HG03175 (cell line): ENCODE measurements at regions not wholly inside any gene's neighbourhood (a gene's known extent, or its start where the extent isn't known, plus 50 kb on each side); places are given as distances from the start of the nearest gene placed in this dataset.

Source experiments
- ATAC-seq: cut with Tn5 transposase; IDR thresholded peaks from one replicate; pipeline ENCODE4 v1.9.1; 2021; ENCODE audit warnings: mild to moderate bottlenecking, moderate library complexity; ENCODE audit not compliant: unreplicated experiment

DNA sequence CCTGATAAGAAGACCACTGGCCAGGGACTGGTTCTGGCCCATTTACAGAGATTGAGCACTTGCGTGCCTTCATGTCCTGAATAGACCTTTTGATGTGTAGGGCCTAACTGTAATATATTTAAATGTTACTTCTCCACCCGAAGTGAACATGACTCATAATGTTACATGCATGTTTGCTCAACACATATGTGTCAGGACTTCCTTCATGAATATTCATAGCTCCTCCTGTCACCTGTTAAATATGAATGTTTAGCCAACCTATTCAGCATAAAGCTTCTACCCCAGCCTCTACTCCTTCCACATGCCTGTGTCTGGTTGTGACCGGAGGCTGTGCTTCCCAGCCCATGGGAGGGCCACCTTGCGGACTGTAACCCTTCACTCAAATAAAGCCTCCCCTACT is 457.5 kb downstream of the IRX1 start:
- no peak for ATAC-seq

- ATAC-seq = no peak
These were observed 458.5 kb downstream of the IRX1 start for GRCh38 chr5:4054092-4054491.

DNA sequence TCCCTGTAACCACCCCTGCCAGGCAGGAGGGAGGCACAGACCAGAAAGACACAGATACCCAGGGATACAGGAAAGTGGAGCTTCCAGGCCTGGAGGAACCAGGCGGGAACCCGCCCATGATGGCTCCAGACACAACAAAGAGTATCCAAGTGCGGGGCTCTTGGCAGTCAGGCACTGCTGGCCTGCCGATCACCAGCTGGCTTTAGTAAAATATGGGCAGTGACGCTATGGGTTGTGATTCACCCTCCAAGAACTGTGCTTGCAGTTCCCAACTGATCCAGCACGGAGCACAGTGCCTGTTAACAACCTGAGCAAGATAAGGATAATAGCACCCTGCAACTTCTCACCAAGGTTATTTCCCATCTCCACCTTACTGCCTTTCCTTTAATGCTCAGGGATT is 463.3 kb downstream of the IRX1 start:
- no peak for ATAC-seq

DNA sequence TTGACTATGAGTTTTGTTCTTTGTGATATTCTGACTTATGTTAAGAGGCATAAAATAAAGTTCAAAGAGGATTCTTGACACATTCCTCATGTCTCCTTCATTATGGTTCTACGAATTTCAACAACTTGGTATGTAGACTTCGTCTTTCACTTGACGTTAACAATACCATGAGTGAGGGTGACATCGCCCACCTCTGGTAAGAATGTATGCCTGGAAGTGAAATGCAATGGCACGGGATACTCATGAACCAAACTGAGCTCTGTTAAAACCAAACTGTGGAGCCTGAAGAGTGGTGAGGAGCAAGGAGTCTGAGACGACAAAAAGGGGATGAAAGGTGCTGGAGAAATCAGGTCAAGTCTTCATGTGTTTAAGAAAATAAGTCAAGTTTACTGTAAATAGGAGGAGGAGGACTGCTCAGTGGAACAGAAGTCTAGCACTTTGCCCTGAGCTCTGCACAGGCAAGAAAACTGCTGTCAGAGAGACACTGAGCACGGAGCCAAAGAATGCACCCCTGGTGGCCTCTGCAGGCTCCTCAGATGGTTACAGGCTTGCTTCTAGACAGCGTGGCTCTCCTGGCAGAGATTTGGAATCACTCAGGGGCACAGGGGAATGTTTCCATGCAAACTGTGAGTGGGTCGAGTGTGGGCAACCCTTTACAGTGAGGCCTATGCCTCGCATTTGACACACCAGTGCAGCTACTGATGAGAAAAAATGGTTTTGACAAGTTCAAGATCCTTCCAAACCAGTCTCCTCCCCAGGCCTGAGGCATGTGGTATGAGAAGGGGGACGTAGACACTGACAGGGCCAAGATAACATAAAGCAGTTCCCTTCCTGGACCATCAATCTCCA is 470.1 kb downstream of the IRX1 start:
- no peak for ATAC-seq

GRCh38 chr5:4068171-4068570 is 472.5 kb downstream of the IRX1 start:
- ATAC-seq = no peak

- no peak for ATAC-seq
These were observed 482.9 kb downstream of the IRX1 start for GRCh38 chr5:4078544-4078943.

- no peak for ATAC-seq
These were observed 484.2 kb downstream of the IRX1 start for GRCh38 chr5:4079831-4080230.

DNA sequence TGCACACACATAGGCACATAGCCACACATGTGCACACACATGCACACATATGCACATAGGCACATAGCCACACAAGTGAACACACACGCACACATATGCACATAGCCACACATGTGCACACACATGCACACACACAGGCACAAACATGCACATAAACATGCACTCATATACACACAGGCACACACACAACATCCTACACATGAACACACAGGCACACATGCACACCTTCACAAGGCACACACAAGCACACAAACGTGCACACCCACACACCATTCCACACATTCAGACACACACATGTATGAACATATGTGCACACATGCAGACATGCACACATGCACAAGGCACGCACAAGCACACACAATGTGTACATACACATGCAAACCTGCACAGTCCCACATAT is 484.7 kb downstream of the IRX1 start:
- ATAC-seq = no peak

GRCh38 chr5:4081059-4081458 is 485.4 kb downstream of the IRX1 start:
- no peak for ATAC-seq

- ATAC-seq = no peak
These were observed 485.8 kb downstream of the IRX1 start for GRCh38 chr5:4081466-4081865.

DNA sequence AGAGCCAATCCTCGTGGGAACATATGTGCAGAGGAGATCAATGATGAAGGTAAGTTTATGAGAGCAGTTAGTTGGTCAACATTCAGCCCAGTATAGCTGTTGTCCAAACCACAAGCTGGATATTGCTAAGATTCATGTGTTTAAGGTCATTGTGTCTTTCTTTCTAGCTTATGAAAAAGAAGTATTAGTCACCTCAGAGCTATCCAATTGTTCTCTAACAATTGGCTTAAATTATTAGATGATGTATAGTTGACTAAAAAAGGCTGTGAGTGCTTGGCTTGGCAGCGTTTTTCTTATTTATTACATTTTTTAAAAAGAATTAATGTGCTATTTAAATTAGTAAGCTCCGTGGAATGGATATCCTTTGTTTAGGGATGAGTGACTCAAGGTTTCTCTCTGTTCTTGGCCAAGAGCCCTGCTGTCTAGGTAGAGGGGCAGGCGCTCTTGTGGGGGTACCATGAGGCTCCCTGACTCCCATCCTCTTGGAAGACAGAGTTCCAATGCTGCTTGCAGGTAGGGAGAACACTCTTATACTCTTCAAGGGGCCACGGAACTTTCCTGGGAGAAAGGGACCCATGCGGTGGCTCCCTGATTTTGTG is 487.4 kb downstream of the IRX1 start:
- ATAC-seq = no peak

DNA sequence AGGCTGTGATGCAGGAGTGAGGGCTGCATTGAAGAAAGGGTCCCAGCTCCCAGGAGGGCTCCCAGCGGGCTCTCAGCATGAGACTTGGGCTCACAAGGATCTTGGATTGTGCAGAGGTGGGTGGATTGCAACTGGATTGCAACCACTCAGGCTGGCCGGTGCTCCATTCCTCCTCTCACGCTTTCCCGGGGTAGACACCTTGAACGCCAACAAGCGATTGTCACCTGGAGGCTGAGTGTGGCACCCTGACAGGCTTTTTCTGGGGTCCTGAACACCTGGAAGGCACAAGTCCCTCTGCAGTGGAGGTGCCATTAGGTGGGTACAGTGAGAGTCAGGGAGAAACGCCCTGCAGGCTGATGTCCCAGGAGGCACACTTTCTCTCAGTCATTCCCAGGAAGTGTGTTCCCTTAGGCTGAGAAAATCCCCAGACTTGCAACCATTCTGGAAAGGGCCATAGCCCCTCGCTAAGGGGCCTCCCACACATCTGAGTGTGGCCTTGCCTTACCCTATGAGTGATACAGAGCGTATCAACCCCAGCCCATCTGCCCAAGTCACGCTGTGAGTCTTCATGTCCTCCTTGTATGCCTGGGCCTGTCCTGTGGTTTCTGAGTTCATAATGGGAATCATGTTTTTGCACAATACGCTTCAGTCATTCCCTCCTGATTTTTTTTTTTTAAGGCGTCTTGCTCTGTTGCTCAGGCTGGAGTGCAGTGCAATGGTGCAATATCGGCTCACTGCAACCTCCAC is 488.1 kb downstream of the IRX1 start:
- no peak for ATAC-seq

GRCh38 chr5:4086081-4086480 is 490.4 kb downstream of the IRX1 start:
- no peak for ATAC-seq

DNA sequence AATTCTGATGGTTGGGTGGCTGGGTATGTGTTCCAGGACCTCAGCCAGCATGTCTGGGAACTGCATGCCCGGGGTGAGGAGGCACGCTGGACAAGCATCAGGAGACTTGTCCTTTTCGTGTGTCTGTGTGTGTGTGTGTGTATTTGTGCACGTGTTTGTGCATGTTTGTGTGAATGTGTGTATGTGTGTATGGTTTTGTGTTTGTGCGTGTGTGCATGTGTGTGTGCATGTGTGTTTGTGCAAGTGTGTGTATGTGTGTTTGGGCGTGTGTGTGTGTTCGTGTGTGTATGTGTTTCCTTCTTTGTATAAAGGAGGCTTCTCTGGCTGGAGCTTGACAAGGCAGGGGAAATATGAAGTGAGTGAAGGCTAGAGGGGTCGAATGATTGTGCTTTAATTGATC is 491.5 kb downstream of the IRX1 start:
- no peak for ATAC-seq

GRCh38 chr5:4089087-4089486 is 493.5 kb downstream of the IRX1 start:
- ATAC-seq = no peak

DNA sequence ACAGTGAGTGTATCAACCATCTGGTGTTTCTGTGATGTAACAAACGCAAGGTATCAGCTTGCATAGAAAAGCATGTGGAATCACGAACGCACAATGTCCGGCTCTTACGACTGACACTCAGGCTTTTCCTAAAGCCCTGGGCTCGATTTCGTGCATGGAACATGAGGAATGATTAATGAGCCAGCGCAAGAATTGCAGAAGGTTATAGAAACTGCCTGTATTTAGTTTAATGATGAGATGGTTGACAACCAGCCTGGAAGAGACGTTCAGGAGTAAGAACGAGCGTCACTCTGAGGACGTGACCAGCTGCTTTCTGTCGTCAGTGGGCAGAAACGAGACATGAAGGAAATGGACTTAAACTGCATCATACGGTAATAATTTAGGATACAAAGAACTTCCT is 497.6 kb downstream of the IRX1 start:
- no peak for ATAC-seq

DNA sequence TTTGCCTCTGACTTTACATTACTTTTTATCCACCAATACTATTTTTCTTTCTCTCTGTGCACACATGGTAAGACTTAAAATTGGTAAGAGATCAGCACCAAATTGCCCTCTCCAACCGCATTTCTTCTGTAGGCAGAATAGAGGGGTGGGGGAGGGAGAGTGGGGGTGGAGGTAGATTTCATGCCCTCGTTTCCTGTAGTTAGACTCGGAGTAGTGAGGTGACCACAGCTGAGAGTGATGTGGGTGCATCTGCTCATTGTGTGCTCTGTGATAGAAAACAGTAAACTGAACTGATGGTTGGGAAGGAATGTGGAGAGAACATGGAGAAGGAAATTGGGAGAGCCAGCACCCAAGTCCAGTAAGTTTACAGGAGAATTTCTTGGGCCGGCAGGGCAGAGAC is 498.3 kb downstream of the IRX1 start:
- ATAC-seq = no peak

DNA sequence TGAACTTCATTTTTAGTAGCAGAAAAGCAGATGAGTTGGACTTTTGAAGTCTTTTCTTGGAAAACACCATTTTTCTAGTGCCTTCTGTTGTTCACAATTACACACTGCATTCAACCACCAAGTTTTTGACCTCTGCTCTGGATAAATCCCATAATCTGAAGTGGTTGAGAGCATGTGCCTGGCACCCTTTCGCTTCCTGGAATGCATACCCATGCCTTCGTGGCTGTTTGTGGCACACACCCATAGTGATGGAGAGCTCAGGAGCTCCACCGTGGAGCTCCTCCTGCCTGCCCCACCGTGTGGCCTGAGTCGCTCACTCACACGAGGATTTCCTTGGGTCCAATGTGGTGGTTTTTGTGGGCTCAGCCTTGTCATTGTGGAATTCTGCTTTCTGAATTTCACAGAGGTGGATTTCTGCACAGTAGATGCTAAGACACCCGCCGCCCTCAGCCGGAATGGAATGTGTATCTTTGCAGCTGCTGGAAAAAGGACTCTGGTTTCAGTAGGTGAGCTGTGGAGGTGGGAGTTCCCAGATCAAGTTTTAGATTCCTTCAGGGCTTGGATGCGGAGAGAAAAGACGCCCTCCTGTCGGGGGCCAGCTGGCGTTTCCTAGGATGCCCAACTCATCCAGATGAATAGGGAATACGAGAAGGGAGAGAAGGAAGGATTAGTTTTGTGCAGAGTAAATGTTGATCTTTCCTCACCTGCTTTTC is 500.4 kb downstream of the IRX1 start:
- no peak for ATAC-seq

DNA sequence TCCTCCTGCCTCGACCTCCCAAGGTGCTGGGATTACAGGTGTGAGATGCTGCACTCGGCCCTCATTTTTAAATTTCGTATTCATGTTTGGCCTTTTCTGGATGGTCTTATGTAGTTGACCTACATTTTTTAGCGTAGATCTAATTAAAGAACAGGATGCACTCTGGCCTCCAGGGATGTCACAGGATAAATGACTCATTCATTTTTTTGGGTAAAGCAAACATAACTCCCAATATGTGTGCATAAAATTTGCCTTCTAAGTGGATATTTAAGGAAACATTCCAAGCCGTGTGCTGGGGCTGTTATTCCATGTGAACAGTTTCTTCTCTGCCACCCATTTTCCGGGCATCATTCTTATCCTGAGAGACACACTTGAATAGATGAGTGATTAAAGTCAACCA is 501.6 kb downstream of the IRX1 start:
- no peak for ATAC-seq

DNA sequence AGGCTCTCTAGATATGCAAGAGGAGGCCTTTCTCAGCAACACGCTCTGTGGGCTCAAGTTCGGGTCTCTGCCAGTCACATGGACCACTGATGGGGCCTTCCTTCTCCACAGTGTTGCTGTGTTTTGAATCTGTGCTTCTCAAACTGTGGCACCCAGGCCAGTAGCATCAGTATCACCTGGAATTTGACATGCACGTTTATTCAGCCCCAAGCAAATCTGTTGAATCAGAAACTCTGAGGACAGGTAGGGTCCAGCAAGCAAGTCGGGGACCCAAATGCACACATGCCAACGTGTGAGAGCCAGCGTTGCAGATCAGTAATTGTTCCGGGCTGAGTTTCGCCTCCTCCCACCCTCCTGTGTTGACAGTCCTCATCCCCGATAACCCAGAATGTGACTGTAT is 502.6 kb downstream of the IRX1 start:
- ATAC-seq = no peak

DNA sequence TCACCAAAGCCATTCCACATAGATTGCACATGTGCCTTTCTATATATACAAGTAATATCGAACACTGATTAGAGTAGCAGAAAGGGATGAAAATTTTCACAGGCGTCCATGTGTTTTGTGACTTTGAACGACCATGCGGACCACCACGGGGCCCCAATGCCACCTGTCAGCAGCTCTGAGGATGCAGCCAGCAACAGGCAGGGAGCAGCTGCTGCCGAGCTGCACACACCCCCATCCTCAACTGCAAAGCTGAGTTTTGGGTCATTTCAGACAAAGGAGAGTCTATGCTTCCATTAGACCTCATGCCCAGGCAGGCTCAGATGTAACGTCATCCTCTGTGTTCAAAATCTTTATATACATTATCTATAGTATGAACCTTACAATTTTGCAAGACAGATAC is 503.8 kb downstream of the IRX1 start:
- ATAC-seq = no peak
